HCT116 (cell line): ENCODE measurements at regions not wholly inside any gene's neighbourhood (a gene's known extent, or its start where the extent isn't known, plus 50 kb on each side); places are given as distances from the start of the nearest gene placed in this dataset.

Experiments
- ATAC-seq: fragments of 200-7000 bp; cut with Tn5 transposase; 2 replicates; pipeline ENCODE4 v1.9.1; 2020; ENCODE audit warnings: mild to moderate bottlenecking, moderate library complexity
- BruUV-seq: library from RNA; stranded (reverse); fragments of 400-500 nt; replicated peaks from 2 replicates; lab custom pipeline; 2021; lab: Mats Ljungman, UMichigan
- CTCF ChIA-PET: fragments of 300-600 bp; sonication (Branson Sonifier 250); formaldehyde crosslinking; loops from one replicate; lab custom pipeline; 2021; ENCODE audit warnings: antibody characterized with exemption; lab: Charles Lee
- POLR2A ChIA-PET: fragments of 300-600, 350-600 bp; sonication (Branson Sonifier 250); formaldehyde crosslinking; loops from one replicate; lab custom pipeline; 2021; ENCODE audit warnings: antibody characterized with exemption; lab: Charles Lee
- RAD21 ChIA-PET, 2 experiments: fragments of 300-600 bp; sonication (Branson Sonifier 250); formaldehyde crosslinking; loops; one replicate each; lab custom pipeline; 2023; ENCODE audit warnings: low total read pairs in 2 of 2; ENCODE audit not compliant: uncharacterized antibody in 2 of 2, unreplicated experiment in 2 of 2, low non-redundant PET in 1 of 2; lab: Charles Lee
- DNase-seq: peaks from one replicate; pipeline ENCODE4 v3.0.0-alpha.2; 2010; ENCODE audit warnings: low read depth, low spot score
- H2AFZ ChIP-seq: fragments of 200-600 bp; shearing (Covaris generic), sonication (generic); 2 replicates; pipeline ENCODE4 v1.6.1; 2017; ENCODE audit warnings: low read depth, mixed run types, mixed read lengths, antibody characterized with exemption, low read length; ENCODE audit not compliant: poor library complexity, severe bottlenecking
- H3K27ac ChIP-seq: 2 replicates; pipeline ENCODE4 v1.5.1; 2012; ENCODE audit warnings: low read depth, low read length
- H3K27me3 ChIP-seq: fragments of 200-600 bp; sonication (generic); 2 replicates; pipeline ENCODE4 v1.6.1; 2016; ENCODE audit warnings: mixed run types, low read length, mixed read lengths; ENCODE audit not compliant: insufficient read depth
- H3K36me3 ChIP-seq, 2 experiments: fragments of 200-500 bp in 1 of 2; fragments of 200-600 bp in 1 of 2; sonication (Bioruptor generic) in 1 of 2; sonication (generic) in 1 of 2; 2 replicates each; pipeline versions ENCODE4 v1.5.1 to v1.6.1; 2014 to 2016; ENCODE audit warnings: low read length in 2 of 2, inconsistent platforms in 1 of 2, mixed read lengths in 1 of 2, mixed run types in 1 of 2; ENCODE audit not compliant: insufficient read depth in 2 of 2, control insufficient read depth in 1 of 2
- H3K4me1 ChIP-seq, 2 experiments: fragments of 200-600 bp in 1 of 2; sonication (generic) in 1 of 2; 2 replicates each; pipeline versions ENCODE4 v1.5.1 to v1.6.1; 2012 to 2017; ENCODE audit warnings: low read length in 2 of 2, inconsistent platforms in 1 of 2, mild to moderate bottlenecking in 1 of 2, mixed read lengths in 1 of 2, mixed run types in 1 of 2, moderate library complexity in 1 of 2; ENCODE audit not compliant: insufficient read depth in 2 of 2, control insufficient read depth in 1 of 2
- H3K4me2 ChIP-seq: fragments of 200-600 bp; sonication (generic); 2 replicates; pipeline ENCODE4 v1.6.1; 2017; ENCODE audit warnings: mixed run types, low read length, mixed read lengths
- H3K4me3 ChIP-seq, 2 experiments: fragments of 200-600 bp in 1 of 2; sonication (generic) in 1 of 2; replicated peaks in 1 of 2; 2 replicates each; pipeline ENCODE4 v1.5.1; 2011 to 2016; ENCODE audit warnings: low read length in 2 of 2, control low read depth in 1 of 2, low read depth in 1 of 2, mild to moderate bottlenecking in 1 of 2, mixed read lengths in 1 of 2, mixed run types in 1 of 2
- H3K79me2 ChIP-seq: fragments of 200-600 bp; sonication (generic); 2 replicates; pipeline ENCODE4 v1.6.1; 2017; ENCODE audit warnings: mild to moderate bottlenecking, mixed run types, low read length, moderate library complexity, mixed read lengths; ENCODE audit not compliant: insufficient read depth
- H3K9ac ChIP-seq: fragments of 200-600 bp; sonication (generic); 2 replicates; pipeline ENCODE4 v1.6.1; 2016; ENCODE audit warnings: low read length, mixed read lengths
- H3K9me2 ChIP-seq: fragments of 200-600 bp; sonication (generic), shearing (Covaris generic); 2 replicates; pipeline ENCODE4 v1.6.1; 2017; ENCODE audit warnings: mixed run types, mild to moderate bottlenecking, moderate library complexity; ENCODE audit not compliant: insufficient read depth
- H3K9me3 ChIP-seq, 2 experiments: fragments of 200-500 bp in 1 of 2; fragments of 200-600 bp in 1 of 2; sonication (Bioruptor generic) in 1 of 2; sonication (generic) in 1 of 2; 2 replicates each; pipeline ENCODE4 v1.6.1; 2014 to 2017; ENCODE audit warnings: low read length in 2 of 2, mixed read lengths in 2 of 2, inconsistent platforms in 1 of 2, low read depth in 1 of 2, mild to moderate bottlenecking in 1 of 2, mixed run types in 1 of 2, moderate library complexity in 1 of 2; ENCODE audit not compliant: control insufficient read depth in 1 of 2, insufficient read depth in 1 of 2
- H4K20me1 ChIP-seq: fragments of 200-600 bp; sonication (generic), shearing (Covaris generic); 2 replicates; pipeline ENCODE4 v1.6.1; 2017; ENCODE audit warnings: mixed run types, mild to moderate bottlenecking, moderate library complexity; ENCODE audit not compliant: insufficient read depth
- CBX3 ChIP-seq: IDR thresholded peaks from 2 replicates; pipeline ENCODE4 v1.6.1; 2012; ENCODE audit warnings: low read depth
- CEBPB ChIP-seq: IDR thresholded peaks from 2 replicates; pipeline ENCODE4 v1.6.1; 2012; ENCODE audit warnings: low read depth
- EGR1 ChIP-seq: IDR thresholded peaks from 2 replicates; pipeline ENCODE4 v1.6.1; 2012; ENCODE audit warnings: low read depth
- ELF1 ChIP-seq: IDR thresholded peaks from 2 replicates; pipeline ENCODE4 v1.6.1; 2012; ENCODE audit warnings: low read depth, borderline replicate concordance
- EZH2 ChIP-seq: fragments of 200-600 bp; sonication (generic); IDR thresholded peaks from 2 replicates; pipeline ENCODE4 v1.6.1; 2017; ENCODE audit warnings: antibody characterized with exemption, mixed run types
- EZH2phosphoT487 ChIP-seq: fragments of 200-600 bp; IDR thresholded peaks from 2 replicates; pipeline ENCODE4 v1.6.1; 2018; ENCODE audit warnings: antibody characterized with exemption, borderline replicate concordance
- FOSL1 ChIP-seq: IDR thresholded peaks from 2 replicates; pipeline ENCODE4 v1.6.1; 2012; ENCODE audit warnings: low read depth
- JUND ChIP-seq: IDR thresholded peaks from 2 replicates; pipeline ENCODE4 v1.6.1; 2012
- POLR2A ChIP-seq: IDR thresholded peaks from 2 replicates; pipeline ENCODE4 v1.7.0; 2011; ENCODE audit warnings: borderline replicate concordance; ENCODE audit not compliant: insufficient read depth, insufficient read length; ENCODE audit errors: extremely low read depth
- SP1 ChIP-seq: IDR thresholded peaks from 2 replicates; pipeline ENCODE4 v1.6.1; 2012; ENCODE audit warnings: low read depth
- SRF ChIP-seq: IDR thresholded peaks from 2 replicates; pipeline ENCODE4 v1.6.1; 2012; ENCODE audit warnings: low read depth
- YY1 ChIP-seq: IDR thresholded peaks from 2 replicates; pipeline ENCODE4 v1.6.1; 2011; ENCODE audit warnings: low read length, low read depth, moderate library complexity, mild to moderate bottlenecking; ENCODE audit not compliant: insufficient replicate concordance; ENCODE audit errors: extremely low read depth
- ZNF274 ChIP-seq: fragments of 200-500 bp; sonication (Bioruptor generic); IDR thresholded peaks from 2 replicates; pipeline ENCODE4 v1.6.1; 2014; ENCODE audit warnings: mild to moderate bottlenecking, low read depth, low read length, inconsistent platforms
- intact Hi-C: fragments of 100-400 bp; cut with micrococcal nuclease; formaldehyde crosslinking; loops from 2 replicates; pipeline ENCODE4 v1.10.0; 2022
- TF ChIP-seq, protein P1 (sequence below): IDR thresholded peaks from 2 replicates; pipeline ENCODE4 v1.6.1; 2012
- TF ChIP-seq, protein P2 (sequence below): IDR thresholded peaks from 2 replicates; pipeline ENCODE4 v1.6.1; 2012; ENCODE audit warnings: low read depth
- TF ChIP-seq, protein P3 (sequence below), 3 experiments: fragments of 200-600 bp in 1 of 3; sonication (generic) in 1 of 3; IDR thresholded peaks in 2 of 3; conservative IDR thresholded peaks in 1 of 3; 2 replicates each; pipeline ENCODE4 v1.5.1; 2012 to 2017; ENCODE audit warnings: low read depth in 2 of 3, low read length in 2 of 3, antibody characterized with exemption in 1 of 3, borderline replicate concordance in 1 of 3, control low read depth in 1 of 3, mild to moderate bottlenecking in 1 of 3, mixed read lengths in 1 of 3, mixed run types in 1 of 3, moderate library complexity in 1 of 3; ENCODE audit not compliant: insufficient read depth in 1 of 3

DNA sequence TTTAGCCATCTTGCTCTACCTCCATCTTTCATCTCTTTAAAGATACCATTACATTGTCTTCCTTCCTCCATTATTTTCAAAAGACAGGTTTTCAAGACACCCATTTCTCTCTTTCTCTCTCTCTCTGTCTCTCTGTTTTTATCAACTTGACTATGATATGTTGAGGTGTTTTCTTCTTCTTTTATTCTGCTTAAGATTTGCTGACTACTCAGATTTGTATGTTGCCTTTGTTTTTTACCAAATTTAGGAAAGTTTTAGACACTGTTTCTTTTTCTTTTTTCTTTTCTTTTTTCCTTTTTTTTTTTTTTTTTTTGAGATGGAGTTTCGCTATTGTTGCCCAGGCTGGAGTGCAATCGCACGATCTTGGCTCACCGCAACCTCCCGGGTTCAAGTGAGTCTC, 647.5 kb upstream of the VRK2 start (continued):
- TF ChIP-seq, protein P1, sequence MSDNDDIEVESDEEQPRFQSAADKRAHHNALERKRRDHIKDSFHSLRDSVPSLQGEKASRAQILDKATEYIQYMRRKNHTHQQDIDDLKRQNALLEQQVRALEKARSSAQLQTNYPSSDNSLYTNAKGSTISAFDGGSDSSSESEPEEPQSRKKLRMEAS = no peak

DNA sequence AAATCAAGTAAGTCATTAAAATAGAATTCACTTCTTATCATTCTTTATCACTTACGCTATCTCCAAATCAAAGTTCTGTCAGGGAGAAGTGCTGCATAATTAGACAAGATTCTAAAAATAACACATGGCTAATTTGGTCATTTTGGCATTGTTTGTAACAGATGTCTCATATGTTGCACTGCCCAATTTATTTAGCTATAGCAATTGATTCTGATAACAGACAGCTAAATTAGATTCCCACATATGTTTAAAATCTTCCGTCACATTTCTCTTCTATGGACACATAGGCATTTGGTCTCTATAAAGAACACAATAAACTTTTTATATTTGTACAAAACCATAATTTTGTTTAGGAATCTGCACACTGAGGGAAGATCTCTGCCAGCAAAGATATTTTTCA, 644.5 kb upstream of the VRK2 start:
- H4K20me1 ChIP-seq = no peaks in the 10 kb centered on the region
- H3K9me2 ChIP-seq = no peaks in the 10 kb centered on the region
- no peak overlapping the region for H3K27ac ChIP-seq
- TF ChIP-seq JUND = no peak
- no peak for TF ChIP-seq EGR1
- TF ChIP-seq, protein P2, sequence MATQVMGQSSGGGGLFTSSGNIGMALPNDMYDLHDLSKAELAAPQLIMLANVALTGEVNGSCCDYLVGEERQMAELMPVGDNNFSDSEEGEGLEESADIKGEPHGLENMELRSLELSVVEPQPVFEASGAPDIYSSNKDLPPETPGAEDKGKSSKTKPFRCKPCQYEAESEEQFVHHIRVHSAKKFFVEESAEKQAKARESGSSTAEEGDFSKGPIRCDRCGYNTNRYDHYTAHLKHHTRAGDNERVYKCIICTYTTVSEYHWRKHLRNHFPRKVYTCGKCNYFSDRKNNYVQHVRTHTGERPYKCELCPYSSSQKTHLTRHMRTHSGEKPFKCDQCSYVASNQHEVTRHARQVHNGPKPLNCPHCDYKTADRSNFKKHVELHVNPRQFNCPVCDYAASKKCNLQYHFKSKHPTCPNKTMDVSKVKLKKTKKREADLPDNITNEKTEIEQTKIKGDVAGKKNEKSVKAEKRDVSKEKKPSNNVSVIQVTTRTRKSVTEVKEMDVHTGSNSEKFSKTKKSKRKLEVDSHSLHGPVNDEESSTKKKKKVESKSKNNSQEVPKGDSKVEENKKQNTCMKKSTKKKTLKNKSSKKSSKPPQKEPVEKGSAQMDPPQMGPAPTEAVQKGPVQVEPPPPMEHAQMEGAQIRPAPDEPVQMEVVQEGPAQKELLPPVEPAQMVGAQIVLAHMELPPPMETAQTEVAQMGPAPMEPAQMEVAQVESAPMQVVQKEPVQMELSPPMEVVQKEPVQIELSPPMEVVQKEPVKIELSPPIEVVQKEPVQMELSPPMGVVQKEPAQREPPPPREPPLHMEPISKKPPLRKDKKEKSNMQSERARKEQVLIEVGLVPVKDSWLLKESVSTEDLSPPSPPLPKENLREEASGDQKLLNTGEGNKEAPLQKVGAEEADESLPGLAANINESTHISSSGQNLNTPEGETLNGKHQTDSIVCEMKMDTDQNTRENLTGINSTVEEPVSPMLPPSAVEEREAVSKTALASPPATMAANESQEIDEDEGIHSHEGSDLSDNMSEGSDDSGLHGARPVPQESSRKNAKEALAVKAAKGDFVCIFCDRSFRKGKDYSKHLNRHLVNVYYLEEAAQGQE = no peak
- TF ChIP-seq, protein P3, sequence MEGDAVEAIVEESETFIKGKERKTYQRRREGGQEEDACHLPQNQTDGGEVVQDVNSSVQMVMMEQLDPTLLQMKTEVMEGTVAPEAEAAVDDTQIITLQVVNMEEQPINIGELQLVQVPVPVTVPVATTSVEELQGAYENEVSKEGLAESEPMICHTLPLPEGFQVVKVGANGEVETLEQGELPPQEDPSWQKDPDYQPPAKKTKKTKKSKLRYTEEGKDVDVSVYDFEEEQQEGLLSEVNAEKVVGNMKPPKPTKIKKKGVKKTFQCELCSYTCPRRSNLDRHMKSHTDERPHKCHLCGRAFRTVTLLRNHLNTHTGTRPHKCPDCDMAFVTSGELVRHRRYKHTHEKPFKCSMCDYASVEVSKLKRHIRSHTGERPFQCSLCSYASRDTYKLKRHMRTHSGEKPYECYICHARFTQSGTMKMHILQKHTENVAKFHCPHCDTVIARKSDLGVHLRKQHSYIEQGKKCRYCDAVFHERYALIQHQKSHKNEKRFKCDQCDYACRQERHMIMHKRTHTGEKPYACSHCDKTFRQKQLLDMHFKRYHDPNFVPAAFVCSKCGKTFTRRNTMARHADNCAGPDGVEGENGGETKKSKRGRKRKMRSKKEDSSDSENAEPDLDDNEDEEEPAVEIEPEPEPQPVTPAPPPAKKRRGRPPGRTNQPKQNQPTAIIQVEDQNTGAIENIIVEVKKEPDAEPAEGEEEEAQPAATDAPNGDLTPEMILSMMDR (IDR thresholded peaks at IDR 0.05 in 2 of 3, conservative IDR thresholded peaks at IDR 0.05 in 1 of 3; ENCODE audit: borderline replicate concordance in 1 of 3, insufficient read depth in 1 of 3, low read depth in 2 of 3, low read length in 2 of 3) = no peak
- no peak for TF ChIP-seq FOSL1
- TF ChIP-seq ELF1 = no peak
- TF ChIP-seq POLR2A = no peak
- no peak for TF ChIP-seq YY1
- no peak for TF ChIP-seq SP1
- TF ChIP-seq, protein P1 = no peak
- no peak for TF ChIP-seq ZNF274
- no peak for TF ChIP-seq EZH2phosphoT487
- no peak for TF ChIP-seq EZH2
- no peak for TF ChIP-seq CEBPB
- no peak for TF ChIP-seq SRF
- no peak for TF ChIP-seq CBX3
- TF ChIP-seq, all 23 proteins: peak for 0
- Histone ChIP-seq H3K9me3 (no peaks in the 10 kb centered on the region), H3K27me3 (no peaks in the 10 kb centered on the region), H3K4me2 (no peak overlapping the region), H3K4me1 (no peaks in the 10 kb centered on the region), H3K79me2 (no peaks in the 10 kb centered on the region), H3K9ac (no peak overlapping the region), H2AFZ (no peak overlapping the region), H3K4me3 (no peak overlapping the region), H3K36me3 (no peaks in the 10 kb centered on the region)
- no TSS peak for BruUV-seq
- no peak for ATAC-seq
- POLR2A ChIA-PET = no interaction called here
- CTCF ChIA-PET = no interaction called here
- no peak for DNase-seq
- RAD21 ChIA-PET = no interaction called here
- intact Hi-C loops = no loop called here
